HG03575 (cell line): ENCODE measurements at regions not wholly inside any gene's neighbourhood (a gene's known extent, or its start where the extent isn't known, plus 50 kb on each side); places are given as distances from the start of the nearest gene placed in this dataset.

Experiments
- ATAC-seq: cut with Tn5 transposase; IDR thresholded peaks from one replicate; pipeline ENCODE4 v1.9.1; 2021; ENCODE audit not compliant: unreplicated experiment, insufficient number of reproducible peaks, low FRiP score; ENCODE audit errors: extremely low read depth

- ATAC-seq: no peak
These were observed 404.5 kb upstream of the TBX3 start for GRCh38 chr12:115088328-115088994.

GRCh38 chr12:115085594-115085993 is 401.6 kb upstream of the TBX3 start:
- no peak for ATAC-seq

GRCh38 chr12:115079760-115080159 is 395.8 kb upstream of the TBX3 start:
- ATAC-seq: no peak

- no peak for ATAC-seq
These were observed 395.0 kb upstream of the TBX3 start for GRCh38 chr12:115078990-115079389.

- ATAC-seq: no peak
These were observed 394.4 kb upstream of the TBX3 start for GRCh38 chr12:115078334-115078733.

GRCh38 chr12:115075552-115076170 is 391.7 kb upstream of the TBX3 start:
- ATAC-seq: no peak

GRCh38 chr12:115074617-115075016 is 390.6 kb upstream of the TBX3 start:
- ATAC-seq: no peak

GRCh38 chr12:115072712-115073111 is 388.7 kb upstream of the TBX3 start:
- ATAC-seq: no peak

- no peak for ATAC-seq
These were observed 386.3 kb upstream of the TBX3 start for GRCh38 chr12:115070313-115070712.

GRCh38 chr12:115064296-115064695 is 380.3 kb upstream of the TBX3 start:
- ATAC-seq: no peak

- no peak for ATAC-seq
These were observed 378.8 kb upstream of the TBX3 start for GRCh38 chr12:115062741-115063140.

- no peak for ATAC-seq
These were observed 376.6 kb upstream of the TBX3 start for GRCh38 chr12:115060477-115061168.

GRCh38 chr12:115057445-115057844 is 373.5 kb upstream of the TBX3 start:
- ATAC-seq: no peak

- ATAC-seq: no peak
These were observed 367.4 kb upstream of the TBX3 start for GRCh38 chr12:115051378-115051777.

GRCh38 chr12:115049614-115050013 is 365.6 kb upstream of the TBX3 start:
- no peak for ATAC-seq

GRCh38 chr12:115046805-115047204 is 362.8 kb upstream of the TBX3 start:
- no peak for ATAC-seq

- ATAC-seq: no peak
These were observed 360.1 kb upstream of the TBX3 start for GRCh38 chr12:115044073-115044472.

GRCh38 chr12:115043079-115043478 is 359.1 kb upstream of the TBX3 start:
- no peak for ATAC-seq

GRCh38 chr12:115042341-115042740 is 358.4 kb upstream of the TBX3 start:
- ATAC-seq: no peak

- no peak for ATAC-seq
These were observed 353.9 kb upstream of the TBX3 start for GRCh38 chr12:115037830-115038229.
